Loucy (cell line): ENCODE measurements at regions not wholly inside any gene's neighbourhood (a gene's known extent, or its start where the extent isn't known, plus 50 kb on each side); places are given as distances from the start of the nearest gene placed in this dataset.

Experiments
- H2AFZ ChIP-seq: fragments of 200-600 bp; sonication (generic); 2 replicates; pipeline ENCODE4 v1.6.0; 2016; ENCODE audit warnings: antibody characterized with exemption, mild to moderate bottlenecking, low read length, moderate library complexity
- H3F3A ChIP-seq: fragments of 200-600 bp; 2 replicates; pipeline ENCODE4 v1.6.0; 2016; ENCODE audit warnings: antibody characterized with exemption, low read depth, mild to moderate bottlenecking
- H3K27me3 ChIP-seq: fragments of 200-600 bp; sonication (generic); 2 replicates; pipeline ENCODE4 v1.6.1; 2014; ENCODE audit warnings: low read length, mild to moderate bottlenecking; ENCODE audit not compliant: insufficient read depth, poor library complexity, severe bottlenecking
- H3K36me3 ChIP-seq: fragments of 200-600 bp; sonication (generic); 2 replicates; pipeline ENCODE4 v1.6.1; 2016; ENCODE audit warnings: low read length; ENCODE audit not compliant: insufficient read depth
- H3K4me1 ChIP-seq: fragments of 200-600 bp; sonication (generic); 2 replicates; pipeline ENCODE4 v1.5.1; 2014; ENCODE audit warnings: low read length, mild to moderate bottlenecking; ENCODE audit not compliant: insufficient read depth, poor library complexity, severe bottlenecking
- H3K4me2 ChIP-seq: fragments of 200-600 bp; sonication (generic); 2 replicates; pipeline ENCODE4 v1.6.0; 2014; ENCODE audit warnings: antibody characterized with exemption, low read length, low read depth, mild to moderate bottlenecking; ENCODE audit not compliant: poor library complexity, severe bottlenecking
- H3K4me3 ChIP-seq: fragments of 200-600 bp; sonication (generic); 2 replicates; pipeline ENCODE4 v1.5.1; 2014; ENCODE audit warnings: low read length, mild to moderate bottlenecking, mixed read lengths; ENCODE audit not compliant: poor library complexity, severe bottlenecking
- H3K79me2 ChIP-seq: fragments of 200-600 bp; sonication (generic); 2 replicates; pipeline ENCODE4 v1.6.1; 2014; ENCODE audit warnings: low read length; ENCODE audit not compliant: insufficient read depth
- H3K9ac ChIP-seq: fragments of 200-600 bp; sonication (generic); 2 replicates; pipeline ENCODE4 v1.6.0; 2014; ENCODE audit warnings: mild to moderate bottlenecking, low read depth, low read length, moderate library complexity; ENCODE audit not compliant: poor library complexity, severe bottlenecking
- H3K9me2 ChIP-seq: fragments of 200-600 bp; sonication (generic); replicated peaks from 2 replicates; pipeline ENCODE4 v1.6.1; 2016; ENCODE audit warnings: low read depth, low read length, mixed read lengths
- H3K9me3 ChIP-seq: fragments of 200-600 bp; sonication (generic); 2 replicates; pipeline ENCODE4 v1.6.1; 2014; ENCODE audit warnings: mild to moderate bottlenecking, antibody characterized with exemption, low read length, low read depth; ENCODE audit not compliant: insufficient read depth
- H4K20me1 ChIP-seq: fragments of 200-600 bp; sonication (generic); 2 replicates; pipeline ENCODE4 v1.6.0; 2014; ENCODE audit warnings: antibody characterized with exemption, low read length, mild to moderate bottlenecking; ENCODE audit not compliant: insufficient read depth, poor library complexity, severe bottlenecking
- CTCF ChIP-seq: fragments of 200-600 bp; sonication (generic); conservative IDR thresholded peaks from 2 replicates; pipeline ENCODE4 v1.5.1; 2014; ENCODE audit warnings: mild to moderate bottlenecking, antibody characterized with exemption, low read length
- EZH2phosphoT487 ChIP-seq: fragments of 200-600 bp; IDR thresholded peaks from 2 replicates; pipeline ENCODE4 v1.6.1; 2018; ENCODE audit warnings: antibody characterized with exemption, mild to moderate bottlenecking, moderate library complexity, borderline replicate concordance

DNA sequence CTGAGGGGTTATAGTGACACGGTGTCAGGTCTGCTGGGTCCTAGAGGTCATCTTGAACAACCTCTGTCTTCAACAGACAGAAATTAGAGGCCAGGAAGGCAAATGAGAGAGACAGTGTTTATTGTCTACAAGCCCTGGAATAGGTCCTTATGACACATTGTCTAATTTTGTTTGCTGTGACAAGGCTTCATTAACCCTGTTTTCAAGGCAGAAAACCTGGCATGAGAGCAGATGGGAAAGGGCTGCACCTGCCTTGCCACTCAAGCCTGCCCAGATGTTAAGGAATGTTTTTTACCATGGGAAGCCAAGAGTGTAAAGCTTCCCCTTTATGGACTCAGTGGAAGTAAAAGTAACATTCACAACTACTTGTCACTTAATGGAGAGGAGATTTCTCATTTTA, 275.3 kb downstream of the KCNS3 start:
- Histone ChIP-seq H3K4me2 (no peak overlapping the region), H3K4me3 (no peak overlapping the region), H3K79me2 (no peaks in the 10 kb centered on the region), H3K9me2 (no peaks in the 10 kb centered on the region), H3F3A (no peaks in the 10 kb centered on the region), H3K27me3 (no peaks in the 10 kb centered on the region), H3K9me3 (no peaks in the 10 kb centered on the region), H3K36me3 (no peaks in the 10 kb centered on the region), H2AFZ (no peak overlapping the region), H4K20me1 (no peaks in the 10 kb centered on the region), H3K4me1 (no peaks in the 10 kb centered on the region), H3K9ac (no peak overlapping the region)
- no peak for TF ChIP-seq CTCF
- no peak for TF ChIP-seq EZH2phosphoT487

- Histone ChIP-seq H2AFZ (no peak overlapping the region), H3K4me3 (no peak overlapping the region), H3K4me2 (no peak overlapping the region), H3K9me3 (no peaks in the 10 kb centered on the region), H3K9ac (no peak overlapping the region), H3K27me3 (no peaks in the 10 kb centered on the region), H3F3A (no peaks in the 10 kb centered on the region), H4K20me1 (no peaks in the 10 kb centered on the region), H3K9me2 (no peaks in the 10 kb centered on the region), H3K79me2 (no peaks in the 10 kb centered on the region), H3K36me3 (no peaks in the 10 kb centered on the region), H3K4me1 (no peaks in the 10 kb centered on the region)
- TF ChIP-seq EZH2phosphoT487 (no peak), CTCF (no peak)
Observed at GRCh38 chr2:18151237-18151636, 272.8 kb downstream of the KCNS3 start.

GRCh38 chr2:18149660-18150246, 271.3 kb downstream of the KCNS3 start:
- Histone ChIP-seq H3K9me3 (no peaks in the 10 kb centered on the region), H3F3A (no peaks in the 10 kb centered on the region), H4K20me1 (no peaks in the 10 kb centered on the region), H3K36me3 (no peaks in the 10 kb centered on the region), H3K79me2 (no peaks in the 10 kb centered on the region), H3K4me3 (no peak overlapping the region), H3K9ac (no peak overlapping the region), H3K9me2 (no peaks in the 10 kb centered on the region), H3K4me2 (no peak overlapping the region), H3K27me3 (no peaks in the 10 kb centered on the region), H2AFZ (no peak overlapping the region), H3K4me1 (no peaks in the 10 kb centered on the region)
- TF ChIP-seq CTCF (peak; percentile 84), EZH2phosphoT487 (no peak)
